PC-3 (cell line): ENCODE measurements at regions not wholly inside any gene's neighbourhood (a gene's known extent, or its start where the extent isn't known, plus 50 kb on each side); places are given as distances from the start of the nearest gene placed in this dataset.

Experiments
- ATAC-seq: fragments of 200-7000 bp; cut with Tn5 transposase; 2 replicates; pipeline ENCODE4 v1.9.1; 2020; ENCODE audit warnings: mild to moderate bottlenecking, moderate library complexity
- BruUV-seq: library from RNA; stranded (reverse); fragments of 400-500 nt; replicated peaks from 2 replicates; lab custom pipeline; 2021; lab: Mats Ljungman, UMichigan
- CTCF ChIA-PET: fragments of 300-600 bp; sonication (Branson Sonifier 250); formaldehyde crosslinking; loops from one replicate; lab custom pipeline; 2022; ENCODE audit warnings: antibody characterized with exemption; lab: Charles Lee
- POLR2A ChIA-PET: fragments of 300-600 bp; sonication (Branson Sonifier 250); formaldehyde crosslinking; loops from one replicate; lab custom pipeline; 2022; ENCODE audit warnings: antibody characterized with exemption; ENCODE audit not compliant: unreplicated experiment; lab: Charles Lee
- DNase-seq: peaks from one replicate; pipeline ENCODE4 v3.0.0-alpha.2; 2015
- H2AFZ ChIP-seq: fragments of 300-600 bp; sonication (generic); 2 replicates; pipeline ENCODE4 v1.6.0; 2016; ENCODE audit warnings: antibody characterized with exemption, low read length
- H3F3A ChIP-seq: fragments of 300-600 bp; sonication (generic); one replicate; pipeline ENCODE4 v1.6.0; 2017; ENCODE audit warnings: antibody characterized with exemption, low read length, control low read depth, mild to moderate bottlenecking; ENCODE audit not compliant: unreplicated experiment
- H3K27ac ChIP-seq: fragments of 300-600 bp; sonication (generic); 2 replicates; pipeline ENCODE4 v1.5.1; 2016; ENCODE audit warnings: mild to moderate bottlenecking, low read length
- H3K27me3 ChIP-seq: fragments of 300-600 bp; sonication (generic); 2 replicates; pipeline ENCODE4 v1.6.1; 2016; ENCODE audit warnings: low read length, mixed read lengths
- H3K36me3 ChIP-seq: fragments of 300-600 bp; sonication (generic); 2 replicates; pipeline ENCODE4 v1.6.1; 2016; ENCODE audit warnings: low read depth, mixed run types, low read length, mixed read lengths
- H3K4me1 ChIP-seq: fragments of 300-600 bp; sonication (generic); 2 replicates; pipeline ENCODE4 v1.5.1; 2016; ENCODE audit warnings: low read length; ENCODE audit not compliant: insufficient read depth
- H3K4me2 ChIP-seq: fragments of 300-600 bp; sonication (generic); 2 replicates; pipeline ENCODE4 v1.6.0; 2016; ENCODE audit warnings: low read length
- H3K4me3 ChIP-seq: fragments of 300-600 bp; sonication (generic); 2 replicates; pipeline ENCODE4 v1.5.1; 2016; ENCODE audit warnings: mild to moderate bottlenecking, low read length, mixed read lengths
- H3K79me2 ChIP-seq: fragments of 300-600 bp; sonication (generic); 2 replicates; pipeline ENCODE4 v1.6.1; 2017; ENCODE audit warnings: low read length, mixed read lengths
- H3K9ac ChIP-seq: fragments of 300-600 bp; sonication (generic); 2 replicates; pipeline ENCODE4 v1.6.0; 2016; ENCODE audit warnings: mild to moderate bottlenecking, low read length
- H3K9me2 ChIP-seq: fragments of 300-600 bp; sonication (generic); replicated peaks from 2 replicates; pipeline ENCODE4 v1.6.1; 2016; ENCODE audit warnings: mixed run types, low read length, mixed read lengths
- H3K9me3 ChIP-seq: fragments of 300-600 bp; sonication (generic); 2 replicates; pipeline ENCODE4 v1.6.1; 2016; ENCODE audit warnings: low read length, mixed read lengths
- H4K20me1 ChIP-seq: fragments of 300-600 bp; sonication (generic); 2 replicates; pipeline ENCODE4 v1.6.1; 2016; ENCODE audit warnings: low read length, mixed read lengths
- CTCF ChIP-seq: fragments of 300-600 bp; sonication (generic); conservative IDR thresholded peaks from 2 replicates; pipeline ENCODE4 v1.5.1; 2017; ENCODE audit warnings: antibody characterized with exemption, low read depth, mild to moderate bottlenecking, low read length
- EZH2 ChIP-seq: fragments of 300-600 bp; sonication (generic); IDR thresholded peaks from one replicate; pipeline ENCODE4 v1.6.1; 2017; ENCODE audit warnings: antibody characterized with exemption, mild to moderate bottlenecking, low read length; ENCODE audit not compliant: unreplicated experiment
- EZH2phosphoT487 ChIP-seq: fragments of 300-600 bp; sonication (generic); IDR thresholded peaks from 2 replicates; pipeline ENCODE4 v1.6.1; 2018; ENCODE audit warnings: mild to moderate bottlenecking, antibody characterized with exemption, low read length, borderline replicate concordance
- intact Hi-C: fragments of 100-400 bp; cut with micrococcal nuclease; formaldehyde crosslinking; loops from 2 replicates; pipeline ENCODE4 v1.9.0; 2023

- H4K20me1 ChIP-seq, result no peaks in the 10 kb centered on the region
- BruUV-seq, result no TSS peak
- ChIA-PET CTCF (no interaction called here), POLR2A (no interaction called here)
- no peaks in the 10 kb centered on the region for H3K9me3 ChIP-seq
- TF ChIP-seq EZH2phosphoT487 (no peak), EZH2 (no peak), CTCF (no peak)
- H3K4me3 ChIP-seq, result no peak overlapping the region
- DNase-seq (no peak), ATAC-seq (no peak)
- no peak overlapping the region for H2AFZ ChIP-seq
- H3K4me1 ChIP-seq, result no peaks in the 10 kb centered on the region
- no peaks in the 10 kb centered on the region for H3K79me2 ChIP-seq
- no peak overlapping the region for H3K27ac ChIP-seq
- H3K9me2 ChIP-seq, result no peaks in the 10 kb centered on the region
- no peak overlapping the region for H3K4me2 ChIP-seq
- H3F3A ChIP-seq, result no peaks in the 10 kb centered on the region
- no peaks in the 10 kb centered on the region for H3K36me3 ChIP-seq
- no peaks in the 10 kb centered on the region for H3K27me3 ChIP-seq
- no peak overlapping the region for H3K9ac ChIP-seq
- intact Hi-C loops, result no loop called here
Observed at GRCh38 chr3:191721390-191721861, 260.5 kb downstream of the PYDC2 start.

DNA sequence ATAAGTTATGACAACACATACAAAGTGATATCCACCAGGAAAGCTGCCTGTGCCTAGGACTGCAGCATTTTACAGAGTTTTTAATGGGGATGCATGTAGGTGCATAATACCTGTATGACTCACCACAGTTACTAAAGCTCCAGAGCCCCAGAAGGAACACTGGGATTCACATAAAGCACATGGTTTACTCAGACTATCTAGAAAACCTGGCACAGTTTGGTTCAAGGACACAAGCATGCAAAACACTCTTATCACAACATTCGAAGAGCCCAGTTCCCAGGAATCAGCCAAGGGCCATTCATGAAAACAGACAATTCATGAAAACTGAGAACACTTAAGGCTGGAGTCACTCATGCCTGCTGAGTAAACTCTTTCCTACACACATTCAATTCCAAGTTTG lies 261.0 kb downstream of the PYDC2 start:
- Histone ChIP-seq H3F3A (no peaks in the 10 kb centered on the region), H3K9me3 (no peaks in the 10 kb centered on the region), H3K79me2 (no peaks in the 10 kb centered on the region), H4K20me1 (no peaks in the 10 kb centered on the region), H3K9ac (no peak overlapping the region), H3K4me3 (no peak overlapping the region), H3K4me1 (no peaks in the 10 kb centered on the region), H3K27me3 (no peaks in the 10 kb centered on the region), H3K36me3 (no peaks in the 10 kb centered on the region), H3K9me2 (no peaks in the 10 kb centered on the region), H3K27ac (no peak overlapping the region), H2AFZ (no peak overlapping the region), H3K4me2 (no peak overlapping the region)
- BruUV-seq, result no TSS peak
- POLR2A ChIA-PET, result no interaction called here
- CTCF ChIA-PET, result no interaction called here
- DNase-seq (peak; percentile 20), ATAC-seq (no peak; the same call in 1 of the 2 replicates)
- intact Hi-C loops, result no loop called here
- TF ChIP-seq CTCF (no peak), EZH2phosphoT487 (no peak), EZH2 (no peak)

DNA sequence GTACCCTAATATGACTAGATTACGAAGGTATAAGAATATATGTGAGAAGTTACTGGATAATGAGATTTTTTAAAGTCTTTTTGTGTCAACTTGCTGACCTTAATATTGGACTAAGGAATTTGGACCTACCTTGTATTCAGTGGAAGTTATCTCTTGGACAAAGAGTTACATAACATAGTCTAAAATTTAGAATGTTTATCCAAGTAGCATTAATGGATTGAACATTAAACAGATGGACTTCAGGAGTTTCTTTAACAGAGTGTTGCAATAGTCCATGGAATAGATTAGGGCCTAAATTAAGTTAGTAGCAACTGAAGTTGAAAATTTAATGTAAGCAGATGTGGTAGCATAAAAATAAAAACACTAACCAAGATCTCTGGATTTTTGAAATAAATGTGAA lies 266.4 kb downstream of the PYDC2 start:
- ATAC-seq (no peak), DNase-seq (no peak)
- no peaks in the 10 kb centered on the region for H3K27me3 ChIP-seq
- H3K79me2 ChIP-seq, result no peaks in the 10 kb centered on the region
- H3K27ac ChIP-seq, result no peak overlapping the region
- H4K20me1 ChIP-seq, result no peaks in the 10 kb centered on the region
- ChIA-PET POLR2A (no interaction called here), CTCF (no interaction called here)
- H3K4me3 ChIP-seq, result no peak overlapping the region
- no peak for TF ChIP-seq EZH2
- no peak for TF ChIP-seq EZH2phosphoT487
- TF ChIP-seq CTCF, result no peak
- no peaks in the 10 kb centered on the region for H3K9me3 ChIP-seq
- H3F3A ChIP-seq, result no peaks in the 10 kb centered on the region
- no peaks in the 10 kb centered on the region for H3K36me3 ChIP-seq
- no peak overlapping the region for H3K9ac ChIP-seq
- BruUV-seq, result no TSS peak
- H3K4me2 ChIP-seq, result no peak overlapping the region
- H3K4me1 ChIP-seq, result no peaks in the 10 kb centered on the region
- H2AFZ ChIP-seq, result no peak overlapping the region
- H3K9me2 ChIP-seq, result no peaks in the 10 kb centered on the region
- intact Hi-C loops, result no loop called here
